ENCODE measurements at regions not wholly inside any gene's neighbourhood (a gene's known extent, or its start where the extent isn't known, plus 50 kb on each side); places are given as distances from the start of the nearest gene placed in this dataset.

GRCh38 chr12:125824276-125824675, 759.0 kb downstream of the AACS start:
- Histone ChIP-seq H3K79me2 (ENCODE audit: low read depth) (no peaks in the 10 kb centered on the region), H3F3A (ENCODE audit: insufficient read depth, low read depth) (no peaks in the 10 kb centered on the region), H3K4me2 (no peak overlapping the region), H3K27me3 (ENCODE audit: insufficient read depth, low read depth) (no peaks in the 10 kb centered on the region), H3K9me2 (ENCODE audit: insufficient read depth) (no peaks in the 10 kb centered on the region), H2AFZ (no peak overlapping the region), H3K36me3 (ENCODE audit: low read depth) (no peaks in the 10 kb centered on the region), H3K4me3 (no peak overlapping the region), H3K27ac (no peak overlapping the region), H4K20me1 (ENCODE audit: insufficient read depth) (no peaks in the 10 kb centered on the region), H3K9me3 (ENCODE audit: insufficient read depth, low read depth) (no peaks in the 10 kb centered on the region), H3K4me1 (replicated peaks; ENCODE audit: insufficient read depth) (no peaks in the 10 kb centered on the region)
- POLR2A ChIA-PET (ENCODE audit: unreplicated experiment) = no interaction called here
- CTCF ChIA-PET = no interaction called here
- DNase-seq = no peak
- TF ChIP-seq CTCF (conservative IDR thresholded peaks at IDR 0.05) = no peak
- TF ChIP-seq EZH2 (IDR thresholded peaks at IDR 0.05; ENCODE audit: low read depth) = no peak
- no TSS peak for BruUV-seq (replicated peaks)
- intact Hi-C loops (cut with micrococcal nuclease; ENCODE audit: unreplicated experiment) = no loop called here

DNA sequence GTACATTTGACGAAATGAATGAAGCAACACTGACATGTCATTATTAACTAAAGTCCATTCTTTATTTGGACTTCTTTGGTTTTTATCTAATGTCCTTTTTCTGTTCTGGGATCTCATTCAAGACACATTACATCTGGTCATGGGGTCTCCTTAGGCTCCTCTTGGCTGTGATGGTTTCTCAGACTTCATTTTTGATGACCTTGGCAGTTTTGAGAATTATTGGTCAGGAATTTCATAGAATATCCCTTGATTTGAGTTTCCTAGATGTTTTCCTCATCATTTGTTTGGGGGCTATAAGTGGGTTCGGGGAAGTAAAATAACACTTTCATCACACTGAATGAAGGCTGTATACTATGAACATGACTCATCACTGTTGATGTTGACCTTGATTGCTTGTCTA, 770.6 kb downstream of the AACS start:
- Histone ChIP-seq H3K4me3 (no peak overlapping the region), H3K4me1 (replicated peaks; ENCODE audit: insufficient read depth) (no peaks in the 10 kb centered on the region), H2AFZ (no peak overlapping the region), H3K27me3 (ENCODE audit: insufficient read depth, low read depth) (no peaks in the 10 kb centered on the region), H3F3A (ENCODE audit: insufficient read depth, low read depth) (no peaks in the 10 kb centered on the region), H3K4me2 (no peak overlapping the region), H3K27ac (no peak overlapping the region), H3K9me2 (ENCODE audit: insufficient read depth) (no peaks in the 10 kb centered on the region), H3K9me3 (ENCODE audit: insufficient read depth, low read depth) (no peaks in the 10 kb centered on the region; the same call in 1 of the 2 replicates), H3K36me3 (ENCODE audit: low read depth) (no peaks in the 10 kb centered on the region), H4K20me1 (ENCODE audit: insufficient read depth) (no peaks in the 10 kb centered on the region), H3K79me2 (ENCODE audit: low read depth) (no peaks in the 10 kb centered on the region)
- intact Hi-C loops (cut with micrococcal nuclease; ENCODE audit: unreplicated experiment) = no loop called here
- TF ChIP-seq EZH2 (IDR thresholded peaks at IDR 0.05; ENCODE audit: low read depth) (no peak), CTCF (conservative IDR thresholded peaks at IDR 0.05) (no peak)
- POLR2A ChIA-PET (ENCODE audit: unreplicated experiment) = no interaction called here
- CTCF ChIA-PET = no interaction called here
- no TSS peak for BruUV-seq (replicated peaks)
- DNase-seq = no peak

GRCh38 chr12:125836647-125837046, 771.4 kb downstream of the AACS start:
- intact Hi-C loops (cut with micrococcal nuclease; ENCODE audit: unreplicated experiment) = no loop called here
- Histone ChIP-seq H3K9me3 (ENCODE audit: insufficient read depth, low read depth) (no peaks in the 10 kb centered on the region; the same call in 1 of the 2 replicates), H3K36me3 (ENCODE audit: low read depth) (no peaks in the 10 kb centered on the region), H3F3A (ENCODE audit: insufficient read depth, low read depth) (no peaks in the 10 kb centered on the region), H3K27me3 (ENCODE audit: insufficient read depth, low read depth) (no peaks in the 10 kb centered on the region), H3K4me3 (no peak overlapping the region), H3K9me2 (ENCODE audit: insufficient read depth) (no peaks in the 10 kb centered on the region), H4K20me1 (ENCODE audit: insufficient read depth) (no peaks in the 10 kb centered on the region), H3K4me1 (replicated peaks; ENCODE audit: insufficient read depth) (no peaks in the 10 kb centered on the region), H2AFZ (no peak overlapping the region), H3K79me2 (ENCODE audit: low read depth) (no peaks in the 10 kb centered on the region), H3K4me2 (no peak overlapping the region), H3K27ac (no peak overlapping the region)
- BruUV-seq (replicated peaks) = no TSS peak
- CTCF ChIA-PET = no interaction called here
- TF ChIP-seq CTCF (conservative IDR thresholded peaks at IDR 0.05) = no peak
- POLR2A ChIA-PET (ENCODE audit: unreplicated experiment) = no interaction called here
- DNase-seq = no peak
